K562 (cell line): ENCODE measurements at regions not wholly inside any gene's neighbourhood (a gene's known extent, or its start where the extent isn't known, plus 50 kb on each side); places are given as distances from the start of the nearest gene placed in this dataset.

Experiments used
- ATAC-seq: fragments of 200-7000 bp; cut with Tn5 transposase; 3 replicates; pipeline ENCODE4 v1.9.1; 2020; ENCODE audit warnings: moderate library complexity
- BruUV-seq: library from RNA; stranded (reverse); fragments of 400-500 nt; replicated peaks from 2 replicates; lab custom pipeline; 2021; lab: Mats Ljungman, UMichigan
- CTCF ChIA-PET: fragments of 300-600 bp; formaldehyde crosslinking; extraction: SDS; loops from one replicate; lab custom pipeline; 2021; ENCODE audit warnings: low intra/inter-chr PET ratio; lab: Yijun Ruan, JAX
- POLR2A ChIA-PET: fragments of 300-600, 350-650 bp; sonication (Branson Sonifier 250); formaldehyde crosslinking; extraction: SDS; loops from one replicate; lab custom pipeline; 2021; ENCODE audit warnings: antibody characterized with exemption, inconsistent platforms; lab: Yijun Ruan, JAX
- DNase-seq, 4 experiments: peaks; one replicate each; pipeline versions ENCODE4 v3.0.0 to v3.0.0-alpha.2; 2011 to 2018; ENCODE audit warnings: low spot score in 3 of 4, mixed read lengths in 3 of 4; ENCODE audit errors: extremely low read depth in 1 of 4
- FAIRE-seq: peaks from 2 replicates; lab custom pipeline; 2011; peaks lifted over from hg19 to GRCh38; lab: Jason Lieb, UNC
- H2AFZ ChIP-seq: 2 replicates; pipeline ENCODE4 v1.6.0; 2011; ENCODE audit warnings: low read depth, low read length, control low read depth, inconsistent platforms
- H3K27ac ChIP-seq: fragments of 200-600 bp; 3 replicates; pipeline ENCODE4 v1.8.0; 2011; ENCODE audit warnings: low read depth, mild to moderate bottlenecking, control low read depth, inconsistent platforms, low read length, moderate library complexity, mixed read lengths; ENCODE audit errors: extremely low read depth
- H3K27me3 ChIP-seq, 2 experiments: fragments of 300-600 bp in 1 of 2; 2 replicates in 1 of 2; 3 replicates in 1 of 2; pipeline versions ENCODE4 v1.6.0 to v1.8.0; 2011; ENCODE audit warnings: inconsistent platforms in 2 of 2, low read length in 2 of 2, mild to moderate bottlenecking in 1 of 2, mixed read lengths in 1 of 2, moderate library complexity in 1 of 2; ENCODE audit not compliant: control insufficient read depth in 2 of 2, insufficient read depth in 2 of 2
- H3K36me3 ChIP-seq: fragments of 300-600 bp; 3 replicates; pipeline ENCODE4 v1.8.0; 2011; ENCODE audit warnings: mild to moderate bottlenecking, low read length, inconsistent platforms; ENCODE audit not compliant: control insufficient read depth, insufficient read depth
- H3K4me1 ChIP-seq, 2 experiments: fragments of 200-600 bp in 1 of 2; replicated peaks in 1 of 2; 2 replicates in 1 of 2; 3 replicates in 1 of 2; pipeline versions ENCODE4 v1.5.1 to v1.8.0; 2011; ENCODE audit warnings: inconsistent platforms in 2 of 2, low read length in 2 of 2, mild to moderate bottlenecking in 1 of 2, mixed read lengths in 1 of 2, moderate library complexity in 1 of 2; ENCODE audit not compliant: control insufficient read depth in 2 of 2, insufficient read depth in 2 of 2
- H3K4me2 ChIP-seq: 2 replicates; pipeline ENCODE4 v1.6.1; 2011; ENCODE audit warnings: low read length, control low read depth, inconsistent platforms, mixed read lengths; ENCODE audit not compliant: insufficient read depth
- H3K4me3 ChIP-seq: fragments of 200-600 bp; sonication (generic), shearing (Covaris generic); 2 replicates; pipeline ENCODE4 v1.5.1; 2016; ENCODE audit warnings: control low read depth, inconsistent platforms
- H3K79me2 ChIP-seq: fragments of 200-600 bp; 3 replicates; pipeline ENCODE4 v1.8.0; 2011; ENCODE audit warnings: low read length, inconsistent platforms; ENCODE audit not compliant: control insufficient read depth, insufficient read depth
- H3K9ac ChIP-seq, 2 experiments: 2 replicates each; pipeline versions ENCODE4 v1.6.0 to v1.6.1; 2011; ENCODE audit warnings: low read depth in 2 of 2, low read length in 2 of 2, control low read depth in 1 of 2, inconsistent platforms in 1 of 2, mild to moderate bottlenecking in 1 of 2, mixed read lengths in 1 of 2; ENCODE audit not compliant: insufficient read depth in 1 of 2
- H3K9me1 ChIP-seq: one replicate; pipeline ENCODE4 v1.6.0; 2011; ENCODE audit warnings: inconsistent platforms, mild to moderate bottlenecking, low read length, moderate library complexity; ENCODE audit not compliant: control insufficient read depth, insufficient read depth
- H3K9me3 ChIP-seq: replicated peaks from 2 replicates; pipeline ENCODE4 v1.5.1; 2011; ENCODE audit warnings: low read depth, low read length, inconsistent platforms; ENCODE audit not compliant: control insufficient read depth, insufficient read depth
- H4K20me1 ChIP-seq: replicated peaks from 2 replicates; pipeline ENCODE4 v1.6.1; 2011; ENCODE audit warnings: low read length, inconsistent platforms, mixed read lengths; ENCODE audit not compliant: control insufficient read depth, insufficient read depth
- JUN ChIP-seq, 2 experiments: sonication (generic) in 1 of 2; formaldehyde crosslinking in 1 of 2; IDR thresholded peaks; 2 replicates each; pipeline versions ENCODE4 v1.6.1 to v1.8.0; 2012 to 2022; ENCODE audit warnings: borderline replicate concordance in 2 of 2, mild to moderate bottlenecking in 2 of 2, improper control_type of control experiment in 1 of 2, low read depth in 1 of 2, low read length in 1 of 2, missing genetic modification reagents in 1 of 2
- KLF16 ChIP-seq: IDR thresholded peaks from 2 replicates; pipeline ENCODE4 v1.6.1; 2016; ENCODE audit warnings: antibody characterized with exemption
- KLF6 ChIP-seq: fragments of 250-450 bp; sonication (Bioruptor Pico); IDR thresholded peaks from 2 replicates; pipeline ENCODE4 v1.4.0; 2020; ENCODE audit warnings: mild to moderate bottlenecking, moderate library complexity, borderline replicate concordance
- PML ChIP-seq: IDR thresholded peaks from 2 replicates; pipeline ENCODE4 v1.6.1; 2012; ENCODE audit warnings: low read length, inconsistent platforms
- WGBS: fragments of 100-300 bp; shearing (Covaris generic); methylation state at CpG from one replicate; pipeline ENCODE4 v1.1.6; 2016; ENCODE audit warnings: low coverage, mixed read lengths; ENCODE audit not compliant: insufficient coverage; ENCODE audit errors: missing lambda C conversion rate; 5-methylcytosine and 5-hydroxymethylcytosine counted together
- in situ Hi-C: fragments of 300-500 bp; cut with MboI; formaldehyde crosslinking; loops from 4 replicates; pipeline ENCODE4 v1.15.0; 2018; ENCODE audit warnings: inconsistent platforms, mixed read lengths
- intact Hi-C: fragments of 100-400 bp; cut with micrococcal nuclease; formaldehyde crosslinking; loops from 2 replicates; pipeline ENCODE4 v1.14.2; 2022
- TF ChIP-seq, protein P1 (sequence below): IDR thresholded peaks from 2 replicates; pipeline ENCODE4 v1.6.1; 2014; ENCODE audit warnings: antibody characterized with exemption
- TF ChIP-seq, protein P2 (sequence below): fragments of 250-450 bp; sonication (Bioruptor Pico); IDR thresholded peaks from 2 replicates; pipeline ENCODE4 v1.4.0; 2020; ENCODE audit warnings: mild to moderate bottlenecking, moderate library complexity
- TF ChIP-seq, protein P3 (sequence below), 2 experiments: IDR thresholded peaks in 1 of 2; conservative IDR thresholded peaks in 1 of 2; 2 replicates each; pipeline ENCODE4 v1.6.1; 2016; ENCODE audit warnings: low read depth in 2 of 2, mild to moderate bottlenecking in 1 of 2, missing compliant biosample characterization in 1 of 2, missing genetic modification characterization in 1 of 2, moderate library complexity in 1 of 2

DNA sequence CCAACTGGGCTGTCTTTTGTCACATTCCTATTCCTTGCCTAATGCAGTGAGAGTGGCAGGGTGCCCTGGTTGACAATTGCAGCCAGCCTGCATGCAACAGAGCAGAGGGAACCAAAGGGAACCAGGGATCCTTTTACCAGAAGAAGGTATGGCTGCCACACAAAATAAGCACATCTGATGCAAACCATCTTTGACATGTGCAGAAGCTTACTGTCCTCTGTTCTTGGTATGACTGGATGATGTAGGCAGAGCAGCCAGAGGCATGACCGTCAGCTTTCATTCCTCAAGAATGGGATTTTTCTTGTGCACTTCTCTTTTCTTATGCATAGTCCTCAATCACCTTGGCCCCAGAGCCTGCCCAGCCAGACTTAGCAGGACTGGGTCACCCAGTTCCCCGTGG, 116.1 kb downstream of the UQCRFS1 start (continued):
- TF ChIP-seq, protein P1, sequence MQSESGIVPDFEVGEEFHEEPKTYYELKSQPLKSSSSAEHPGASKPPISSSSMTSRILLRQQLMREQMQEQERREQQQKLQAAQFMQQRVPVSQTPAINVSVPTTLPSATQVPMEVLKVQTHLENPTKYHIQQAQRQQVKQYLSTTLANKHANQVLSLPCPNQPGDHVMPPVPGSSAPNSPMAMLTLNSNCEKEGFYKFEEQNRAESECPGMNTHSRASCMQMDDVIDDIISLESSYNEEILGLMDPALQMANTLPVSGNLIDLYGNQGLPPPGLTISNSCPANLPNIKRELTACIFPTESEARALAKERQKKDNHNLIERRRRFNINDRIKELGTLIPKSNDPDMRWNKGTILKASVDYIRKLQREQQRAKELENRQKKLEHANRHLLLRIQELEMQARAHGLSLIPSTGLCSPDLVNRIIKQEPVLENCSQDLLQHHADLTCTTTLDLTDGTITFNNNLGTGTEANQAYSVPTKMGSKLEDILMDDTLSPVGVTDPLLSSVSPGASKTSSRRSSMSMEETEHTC: no peak
- TF ChIP-seq, all 486 proteins: peak for 0

DNA sequence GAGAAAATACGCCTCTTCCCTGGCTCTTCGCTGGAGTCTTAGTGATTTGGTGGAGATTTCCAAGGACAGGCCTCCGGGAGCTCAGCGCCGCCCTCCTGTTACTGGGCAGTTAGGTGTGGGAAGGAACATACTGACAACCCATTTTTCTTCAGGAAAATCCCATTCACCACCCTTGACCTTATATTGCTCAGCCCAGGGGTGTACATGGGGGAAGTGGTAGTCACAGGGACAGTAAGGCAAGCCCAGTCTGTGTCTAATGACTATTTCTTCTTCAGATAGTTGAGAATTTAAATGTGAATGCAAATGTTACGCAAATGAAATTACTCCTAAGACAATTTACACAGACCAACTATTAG, 119.4 kb downstream of the UQCRFS1 start:
- peaks cover 0 to 20% of the 10 kb centered on the region in 2 experiments; a peak in 3 of 5 replicates for H3K27me3 ChIP-seq
- CTCF ChIA-PET: no interaction called here
- BruUV-seq: no TSS peak

More for the DNA sequence above, 119.4 kb downstream of the UQCRFS1 start:
- DNase-seq (no peak), FAIRE-seq (no peak), ATAC-seq (no peak)
- intact Hi-C loops (no loop called here), in situ Hi-C loops (no loop called here)
- TF ChIP-seq, protein P2, sequence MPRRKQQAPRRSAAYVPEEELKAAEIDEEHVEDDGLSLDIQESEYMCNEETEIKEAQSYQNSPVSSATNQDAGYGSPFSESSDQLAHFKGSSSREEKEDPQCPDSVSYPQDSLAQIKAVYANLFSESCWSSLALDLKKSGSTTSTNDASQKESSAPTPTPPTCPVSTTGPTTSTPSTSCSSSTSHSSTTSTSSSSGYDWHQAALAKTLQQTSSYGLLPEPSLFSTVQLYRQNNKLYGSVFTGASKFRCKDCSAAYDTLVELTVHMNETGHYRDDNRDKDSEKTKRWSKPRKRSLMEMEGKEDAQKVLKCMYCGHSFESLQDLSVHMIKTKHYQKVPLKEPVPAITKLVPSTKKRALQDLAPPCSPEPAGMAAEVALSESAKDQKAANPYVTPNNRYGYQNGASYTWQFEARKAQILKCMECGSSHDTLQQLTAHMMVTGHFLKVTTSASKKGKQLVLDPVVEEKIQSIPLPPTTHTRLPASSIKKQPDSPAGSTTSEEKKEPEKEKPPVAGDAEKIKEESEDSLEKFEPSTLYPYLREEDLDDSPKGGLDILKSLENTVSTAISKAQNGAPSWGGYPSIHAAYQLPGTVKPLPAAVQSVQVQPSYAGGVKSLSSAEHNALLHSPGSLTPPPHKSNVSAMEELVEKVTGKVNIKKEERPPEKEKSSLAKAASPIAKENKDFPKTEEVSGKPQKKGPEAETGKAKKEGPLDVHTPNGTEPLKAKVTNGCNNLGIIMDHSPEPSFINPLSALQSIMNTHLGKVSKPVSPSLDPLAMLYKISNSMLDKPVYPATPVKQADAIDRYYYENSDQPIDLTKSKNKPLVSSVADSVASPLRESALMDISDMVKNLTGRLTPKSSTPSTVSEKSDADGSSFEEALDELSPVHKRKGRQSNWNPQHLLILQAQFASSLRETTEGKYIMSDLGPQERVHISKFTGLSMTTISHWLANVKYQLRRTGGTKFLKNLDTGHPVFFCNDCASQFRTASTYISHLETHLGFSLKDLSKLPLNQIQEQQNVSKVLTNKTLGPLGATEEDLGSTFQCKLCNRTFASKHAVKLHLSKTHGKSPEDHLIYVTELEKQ (CRISPR knock-in tag): no peak
- TF ChIP-seq, protein P3, sequence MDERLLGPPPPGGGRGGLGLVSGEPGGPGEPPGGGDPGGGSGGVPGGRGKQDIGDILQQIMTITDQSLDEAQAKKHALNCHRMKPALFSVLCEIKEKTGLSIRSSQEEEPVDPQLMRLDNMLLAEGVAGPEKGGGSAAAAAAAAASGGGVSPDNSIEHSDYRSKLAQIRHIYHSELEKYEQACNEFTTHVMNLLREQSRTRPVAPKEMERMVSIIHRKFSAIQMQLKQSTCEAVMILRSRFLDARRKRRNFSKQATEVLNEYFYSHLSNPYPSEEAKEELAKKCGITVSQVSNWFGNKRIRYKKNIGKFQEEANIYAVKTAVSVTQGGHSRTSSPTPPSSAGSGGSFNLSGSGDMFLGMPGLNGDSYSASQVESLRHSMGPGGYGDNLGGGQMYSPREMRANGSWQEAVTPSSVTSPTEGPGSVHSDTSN (CRISPR knock-in tag; IDR thresholded peaks at IDR 0.05; ENCODE audit: low read depth): no peak
- TF ChIP-seq, protein P3 (tag; conservative IDR thresholded peaks at IDR 0.05; ENCODE audit: low read depth): 0 out of 2 replicates have a peak, but pooled peaks have one; percentile 2
- TF ChIP-seq KLF6: no peak
- TF ChIP-seq PML: no peak
- TF ChIP-seq KLF16: no peak
- TF ChIP-seq JUN (IDR thresholded peaks at IDR 0.05; ENCODE audit: borderline replicate concordance, low read depth, low read length): no peak
- TF ChIP-seq JUN (CRISPR knock-in tag; IDR thresholded peaks at IDR 0.05; ENCODE audit: borderline replicate concordance): no peak
- H3K9me1 ChIP-seq: no peaks in the 10 kb centered on the region
- peak overlapping the region; percentile 41 to 58; a peak in 1 of 4 replicates for H3K9ac ChIP-seq
- H3K36me3 ChIP-seq: no peaks in the 10 kb centered on the region
- H2AFZ ChIP-seq: peak overlapping the region; percentile 100
- no peaks in the 10 kb centered on the region for H4K20me1 ChIP-seq
- H3K4me2 ChIP-seq: peak overlapping the region; percentile 93
- peaks cover 8 to 10% of the 10 kb centered on the region in 2 experiments for H3K4me1 ChIP-seq
- WGBS: 69% methylated on average over 6 of the region's 6 CpGs
- POLR2A ChIA-PET: interaction anchor here (0.6 to 1.0 kb wide), 3 partner anchors 9 to 87 kb away, joined by 3 read pairs; no protein-coding TSS in a partner anchor
- H3K27ac ChIP-seq: peak overlapping the region; percentile 87; the same call in 2 of the 3 replicates
- no peaks in the 10 kb centered on the region for H3K9me3 ChIP-seq
- no peaks in the 10 kb centered on the region for H3K79me2 ChIP-seq
- peak overlapping the region; percentile 48 for H3K4me3 ChIP-seq
